ENCODE measurements at regions not wholly inside any gene's neighbourhood (a gene's known extent, or its start where the extent isn't known, plus 50 kb on each side); places are given as distances from the start of the nearest gene placed in this dataset.

DNA sequence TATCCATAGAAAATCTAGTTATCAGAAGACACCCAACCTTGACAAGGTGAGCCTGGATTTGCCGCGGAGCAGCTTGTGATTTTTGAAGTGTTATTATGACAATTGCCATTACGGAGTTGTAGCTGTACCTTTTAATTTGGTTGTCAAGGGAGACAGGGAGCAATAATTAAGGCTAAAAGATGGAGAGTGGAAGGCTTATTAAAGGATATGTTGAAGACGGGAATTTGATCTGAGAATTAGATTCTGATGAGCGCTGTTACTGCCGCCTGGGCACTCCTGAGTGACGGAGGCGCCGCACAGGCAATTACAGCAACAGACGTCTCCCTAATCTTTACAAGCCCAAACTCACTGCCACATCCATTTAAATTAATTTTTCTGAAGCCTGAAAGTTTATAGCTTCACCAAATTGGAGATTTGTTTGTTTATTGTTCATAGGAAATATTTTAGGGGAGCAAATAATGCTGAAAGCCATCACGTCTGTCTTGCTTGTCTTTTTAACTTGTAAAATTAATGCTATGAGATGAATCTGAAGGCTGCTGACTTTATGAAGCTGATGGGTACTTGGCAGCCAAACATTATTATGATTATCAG lies 475.0 kb upstream of the ADARB2 start:
- no peak for DNase-seq (ENCODE audit: low read depth)
- no peak for TF ChIP-seq CTCF (IDR thresholded peaks at IDR 0.05; ENCODE audit: insufficient read depth, low read length)
- H3K4me3 ChIP-seq (ENCODE audit: low read depth, low read length): no peak overlapping the region

DNA sequence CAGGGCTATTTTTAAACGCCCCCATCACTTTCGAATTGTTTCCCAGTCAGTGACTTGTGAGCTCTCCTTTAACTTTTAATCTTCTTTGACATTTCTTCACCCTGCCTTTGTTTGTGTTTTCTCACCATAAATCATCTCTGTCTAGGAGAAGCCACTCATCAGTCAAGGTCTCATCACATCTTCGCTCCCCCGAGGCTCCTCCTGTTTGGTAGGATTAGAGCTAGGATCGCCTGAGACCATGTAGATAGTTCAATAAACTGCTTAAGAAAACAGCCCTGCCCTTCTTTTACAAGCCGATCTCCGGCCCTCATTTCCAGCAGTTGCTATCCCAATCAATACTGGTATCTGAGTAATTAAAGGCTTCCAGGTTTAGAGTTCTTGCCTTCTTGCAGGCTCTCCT lies 472.8 kb upstream of the ADARB2 start:
- H3K4me3 ChIP-seq (ENCODE audit: low read depth, low read length): no peak overlapping the region
- TF ChIP-seq CTCF (IDR thresholded peaks at IDR 0.05; ENCODE audit: insufficient read depth, low read length): no peak
- no peak for DNase-seq (ENCODE audit: low read depth)

DNA sequence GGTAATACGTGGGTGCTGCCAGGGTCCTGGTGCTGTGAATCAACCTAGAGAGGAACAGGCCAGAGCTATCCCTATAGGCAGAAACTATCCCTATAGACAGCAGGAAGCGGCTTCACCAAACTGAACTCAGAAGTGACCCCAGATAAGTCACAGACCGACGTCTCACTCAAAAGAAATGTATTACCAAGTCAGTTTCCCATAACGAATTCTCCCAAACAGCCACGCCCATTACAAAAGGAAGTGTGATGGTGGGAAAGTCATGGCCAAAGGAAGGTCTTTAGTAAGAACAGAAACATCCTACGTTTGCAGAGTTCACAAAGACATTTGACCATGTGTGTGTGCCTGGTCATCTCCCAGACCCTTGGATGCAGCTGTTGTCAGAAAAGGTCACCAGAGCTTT lies 470.8 kb upstream of the ADARB2 start:
- H3K4me3 ChIP-seq (ENCODE audit: low read depth, low read length): no peak overlapping the region
- no peak for DNase-seq (ENCODE audit: low read depth)
- TF ChIP-seq CTCF (IDR thresholded peaks at IDR 0.05; ENCODE audit: insufficient read depth, low read length): no peak

DNA sequence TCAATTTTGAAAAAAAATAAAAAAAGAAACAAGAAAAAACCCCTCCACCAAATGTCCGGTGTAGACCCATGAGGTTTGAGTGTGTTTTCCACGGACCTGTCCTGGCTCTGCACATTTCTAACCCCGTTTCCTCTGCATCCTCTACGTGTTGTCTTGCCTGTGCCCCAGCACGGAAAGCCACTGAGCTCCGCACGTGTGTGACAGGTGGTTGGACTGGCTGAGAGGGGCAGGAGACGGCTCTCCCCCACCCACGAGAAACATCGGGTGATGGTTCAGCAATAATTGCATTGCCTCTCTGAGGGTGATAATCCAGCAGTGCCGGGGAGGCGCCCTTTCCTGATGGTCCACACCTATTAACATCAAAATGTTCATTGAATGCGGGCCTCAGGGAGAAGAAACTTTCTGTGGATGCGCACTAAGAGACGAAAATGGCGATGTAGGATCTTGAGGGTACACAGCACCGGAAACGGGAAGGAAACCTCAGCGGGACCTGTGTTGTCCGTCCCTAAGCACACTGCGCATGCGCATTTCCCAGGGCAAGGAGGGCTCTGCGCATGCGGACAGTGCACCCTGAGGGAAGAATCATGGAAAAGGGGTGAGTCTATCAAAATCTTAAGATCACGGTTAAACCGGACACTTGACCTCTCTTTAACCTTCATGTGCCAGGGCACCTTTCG lies 470.1 kb upstream of the ADARB2 start:
- no peak overlapping the region for H3K4me3 ChIP-seq (ENCODE audit: low read depth, low read length)
- DNase-seq (ENCODE audit: low read depth): no peak
- no peak for TF ChIP-seq CTCF (IDR thresholded peaks at IDR 0.05; ENCODE audit: insufficient read depth, low read length)

GRCh38 chr10:2205406-2205805 lies 468.1 kb upstream of the ADARB2 start:
- DNase-seq (ENCODE audit: low read depth): no peak
- TF ChIP-seq CTCF (IDR thresholded peaks at IDR 0.05; ENCODE audit: insufficient read depth, low read length): no peak
- H3K4me3 ChIP-seq (ENCODE audit: low read depth, low read length): no peak overlapping the region

- no peak for DNase-seq (ENCODE audit: low read depth)
- TF ChIP-seq CTCF (IDR thresholded peaks at IDR 0.05; ENCODE audit: insufficient read depth, low read length): no peak
- H3K4me3 ChIP-seq (ENCODE audit: low read depth, low read length): no peak overlapping the region
Measured at GRCh38 chr10:2202401-2202800, 465.1 kb upstream of the ADARB2 start.
